ENCODE measurements at regions not wholly inside any gene's neighbourhood (a gene's known extent, or its start where the extent isn't known, plus 50 kb on each side); places are given as distances from the start of the nearest gene placed in this dataset.

- no peak for ATAC-seq (replicated peaks; ENCODE audit: extremely low read depth, poor library complexity, severe bottlenecking)
- Mint-ChIP-seq H3K27me3 (peaks cover 31% of the 10 kb centered on the region), H3K27ac (ENCODE audit: low read depth) (no peak overlapping the region), H3K36me3 (ENCODE audit: insufficient read depth) (no peaks in the 10 kb centered on the region), H3K4me1 (no peaks in the 10 kb centered on the region), H3K9me3 (peaks cover 11% of the 10 kb centered on the region), H3K4me3 (no peak overlapping the region)
- no peak for DNase-seq (ENCODE audit: low spot score in 2 of 2)
These were observed 193.7 kb upstream of the TLE4 start for GRCh38 chr9:79378107-79378506.

GRCh38 chr9:79382044-79382443, 189.7 kb upstream of the TLE4 start:
- no peak overlapping the region for H3K27ac Mint-ChIP-seq (ENCODE audit: low read depth)
- DNase-seq (ENCODE audit: low spot score in 2 of 2) (no peak), ATAC-seq (replicated peaks; ENCODE audit: extremely low read depth, poor library complexity, severe bottlenecking) (no peak)
- peaks cover 6% of the 10 kb centered on the region for H3K9me3 Mint-ChIP-seq
- H3K27me3 Mint-ChIP-seq: peaks cover 9% of the 10 kb centered on the region
- H3K36me3 Mint-ChIP-seq (ENCODE audit: insufficient read depth): no peaks in the 10 kb centered on the region
- H3K4me3 Mint-ChIP-seq: no peak overlapping the region
- no peaks in the 10 kb centered on the region for H3K4me1 Mint-ChIP-seq

DNA sequence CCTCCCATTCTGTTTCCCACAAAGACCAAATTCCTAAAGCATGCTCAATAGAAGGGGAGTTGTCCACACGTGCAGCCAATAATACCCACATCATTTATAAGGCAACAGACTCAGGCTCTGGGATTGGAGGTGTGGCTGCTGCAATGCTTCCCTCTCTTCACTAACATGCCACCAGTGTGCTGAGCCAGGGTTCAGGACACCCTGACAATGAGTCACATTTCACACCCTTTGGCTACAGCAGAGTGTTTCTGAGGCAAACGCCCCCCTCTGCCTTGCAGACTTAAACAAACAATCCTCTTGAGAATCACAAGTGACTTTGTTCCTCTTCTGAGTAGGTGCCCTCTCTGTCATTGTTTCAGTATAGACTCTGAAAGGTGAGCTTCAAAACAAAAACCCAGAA, 189.3 kb upstream of the TLE4 start:
- H3K4me3 Mint-ChIP-seq: no peak overlapping the region
- ATAC-seq (replicated peaks; ENCODE audit: extremely low read depth, poor library complexity, severe bottlenecking): no peak
- H3K36me3 Mint-ChIP-seq (ENCODE audit: insufficient read depth): no peaks in the 10 kb centered on the region
- peaks cover 6% of the 10 kb centered on the region for H3K9me3 Mint-ChIP-seq
- no peak for DNase-seq (ENCODE audit: low spot score in 2 of 2)
- no peak overlapping the region for H3K27ac Mint-ChIP-seq (ENCODE audit: low read depth)
- peaks cover 9% of the 10 kb centered on the region for H3K27me3 Mint-ChIP-seq
- H3K4me1 Mint-ChIP-seq: no peaks in the 10 kb centered on the region

DNA sequence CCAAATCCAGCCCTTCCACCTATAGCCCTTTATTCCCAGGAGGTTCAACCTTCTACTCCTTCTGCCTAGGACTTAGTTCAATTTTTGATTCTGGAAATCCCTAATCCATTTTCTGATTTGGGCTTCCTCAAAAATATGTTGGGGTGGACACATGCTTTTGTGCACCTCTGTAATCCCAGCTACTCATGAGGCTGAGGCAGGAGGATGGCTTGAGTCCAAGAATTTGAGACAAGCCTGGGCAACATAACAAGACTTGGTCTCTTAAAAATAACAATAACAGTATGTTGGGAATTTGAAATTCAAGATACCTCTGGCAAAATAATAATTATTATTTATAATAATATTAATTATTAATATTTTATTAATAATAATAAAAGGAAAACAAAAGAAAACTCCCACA, 188.7 kb upstream of the TLE4 start:
- DNase-seq (ENCODE audit: low spot score in 2 of 2) (no peak), ATAC-seq (replicated peaks; ENCODE audit: extremely low read depth, poor library complexity, severe bottlenecking) (no peak)
- H3K9me3 Mint-ChIP-seq: peaks cover 6% of the 10 kb centered on the region
- H3K4me1 Mint-ChIP-seq: no peaks in the 10 kb centered on the region
- H3K27me3 Mint-ChIP-seq: peaks cover 9% of the 10 kb centered on the region
- no peak overlapping the region for H3K27ac Mint-ChIP-seq (ENCODE audit: low read depth)
- H3K36me3 Mint-ChIP-seq (ENCODE audit: insufficient read depth): no peaks in the 10 kb centered on the region
- H3K4me3 Mint-ChIP-seq: no peak overlapping the region

DNA sequence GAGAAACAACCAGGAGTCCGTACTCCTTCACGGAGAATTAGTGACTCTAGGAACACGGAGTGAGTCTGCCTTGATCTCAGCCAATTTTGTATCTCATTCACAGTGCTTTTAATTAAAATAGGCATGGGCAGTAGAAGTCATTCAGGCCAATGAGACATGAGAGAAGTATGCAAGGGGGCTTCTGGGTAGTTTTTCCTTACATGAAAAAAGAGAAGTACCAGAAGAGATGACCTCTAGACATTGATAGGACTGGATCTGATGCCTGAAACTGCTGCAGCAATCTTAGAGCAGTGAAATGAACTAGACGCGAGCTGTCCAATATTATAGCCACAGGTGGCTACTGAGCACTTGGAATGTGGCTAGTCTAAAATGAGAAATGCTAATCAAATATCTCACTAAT, 187.7 kb upstream of the TLE4 start:
- peaks cover 9% of the 10 kb centered on the region for H3K27me3 Mint-ChIP-seq
- no peaks in the 10 kb centered on the region for H3K36me3 Mint-ChIP-seq (ENCODE audit: insufficient read depth)
- H3K27ac Mint-ChIP-seq (ENCODE audit: low read depth): no peak overlapping the region
- H3K4me1 Mint-ChIP-seq: no peaks in the 10 kb centered on the region
- peaks cover 6% of the 10 kb centered on the region for H3K9me3 Mint-ChIP-seq
- no peak overlapping the region for H3K4me3 Mint-ChIP-seq
- DNase-seq (ENCODE audit: low spot score in 2 of 2): no peak
- ATAC-seq (replicated peaks; ENCODE audit: extremely low read depth, poor library complexity, severe bottlenecking): no peak

DNA sequence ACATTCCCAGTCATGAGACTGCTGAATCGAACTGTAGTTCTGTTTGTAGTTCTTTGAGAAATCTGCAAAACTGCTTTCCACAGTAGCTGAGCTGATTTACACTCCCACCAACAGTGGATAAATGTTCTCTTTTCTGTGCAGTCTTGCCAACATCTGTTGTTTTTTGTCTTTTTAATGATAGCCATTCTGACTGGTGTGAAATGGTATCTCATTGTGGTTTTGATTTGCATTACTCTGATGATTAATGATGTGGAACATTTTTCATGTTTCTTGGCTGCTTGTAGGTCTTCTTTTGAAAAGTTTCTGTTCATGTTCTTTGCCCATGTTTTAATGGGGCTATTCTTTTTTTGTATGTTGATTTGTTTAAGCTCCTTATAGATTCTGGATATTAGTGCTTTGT, 187.3 kb upstream of the TLE4 start:
- DNase-seq (ENCODE audit: low spot score in 2 of 2) (no peak), ATAC-seq (replicated peaks; ENCODE audit: extremely low read depth, poor library complexity, severe bottlenecking) (no peak)
- Mint-ChIP-seq H3K9me3 (peaks cover 6% of the 10 kb centered on the region), H3K27ac (ENCODE audit: low read depth) (no peak overlapping the region), H3K4me3 (no peak overlapping the region), H3K4me1 (no peaks in the 10 kb centered on the region), H3K36me3 (ENCODE audit: insufficient read depth) (peaks cover 1% of the 10 kb centered on the region), H3K27me3 (peaks cover 9% of the 10 kb centered on the region)

GRCh38 chr9:79387101-79387835, 184.5 kb upstream of the TLE4 start:
- H3K4me1 Mint-ChIP-seq: no peaks in the 10 kb centered on the region
- peaks cover 1% of the 10 kb centered on the region for H3K36me3 Mint-ChIP-seq (ENCODE audit: insufficient read depth)
- no peak overlapping the region for H3K27ac Mint-ChIP-seq (ENCODE audit: low read depth)
- DNase-seq (ENCODE audit: low spot score in 2 of 2): no peak
- no peaks in the 10 kb centered on the region for H3K9me3 Mint-ChIP-seq
- ATAC-seq (replicated peaks; ENCODE audit: extremely low read depth, poor library complexity, severe bottlenecking): no peak
- H3K4me3 Mint-ChIP-seq: no peak overlapping the region
- peaks cover 28% of the 10 kb centered on the region for H3K27me3 Mint-ChIP-seq

- Mint-ChIP-seq H3K4me1 (no peaks in the 10 kb centered on the region), H3K27me3 (peaks cover 37% of the 10 kb centered on the region), H3K9me3 (no peaks in the 10 kb centered on the region), H3K36me3 (ENCODE audit: insufficient read depth) (peaks cover 1% of the 10 kb centered on the region), H3K4me3 (no peak overlapping the region), H3K27ac (ENCODE audit: low read depth) (no peak overlapping the region)
- ATAC-seq (replicated peaks; ENCODE audit: extremely low read depth, poor library complexity, severe bottlenecking) (no peak), DNase-seq (ENCODE audit: low spot score in 2 of 2) (no peak)
These were observed 181.6 kb upstream of the TLE4 start for GRCh38 chr9:79390077-79390698.

GRCh38 chr9:79390781-79391770, 180.7 kb upstream of the TLE4 start:
- Mint-ChIP-seq H3K4me3 (no peak overlapping the region), H3K4me1 (no peaks in the 10 kb centered on the region), H3K27me3 (peaks cover 43% of the 10 kb centered on the region), H3K9me3 (no peaks in the 10 kb centered on the region), H3K27ac (ENCODE audit: low read depth) (no peak overlapping the region), H3K36me3 (ENCODE audit: insufficient read depth) (peaks cover 1% of the 10 kb centered on the region)
- ATAC-seq (replicated peaks; ENCODE audit: extremely low read depth, poor library complexity, severe bottlenecking) (no peak), DNase-seq (ENCODE audit: low spot score in 2 of 2) (no peak)

- Mint-ChIP-seq H3K27me3 (peaks cover 59% of the 10 kb centered on the region), H3K4me1 (no peaks in the 10 kb centered on the region), H3K9me3 (no peaks in the 10 kb centered on the region), H3K27ac (ENCODE audit: low read depth) (no peak overlapping the region), H3K36me3 (ENCODE audit: insufficient read depth) (no peaks in the 10 kb centered on the region), H3K4me3 (no peak overlapping the region)
- no peak for DNase-seq (ENCODE audit: low spot score in 2 of 2)
- ATAC-seq (replicated peaks; ENCODE audit: extremely low read depth, poor library complexity, severe bottlenecking): no peak
These were observed 176.5 kb upstream of the TLE4 start for GRCh38 chr9:79395228-79395627.

DNA sequence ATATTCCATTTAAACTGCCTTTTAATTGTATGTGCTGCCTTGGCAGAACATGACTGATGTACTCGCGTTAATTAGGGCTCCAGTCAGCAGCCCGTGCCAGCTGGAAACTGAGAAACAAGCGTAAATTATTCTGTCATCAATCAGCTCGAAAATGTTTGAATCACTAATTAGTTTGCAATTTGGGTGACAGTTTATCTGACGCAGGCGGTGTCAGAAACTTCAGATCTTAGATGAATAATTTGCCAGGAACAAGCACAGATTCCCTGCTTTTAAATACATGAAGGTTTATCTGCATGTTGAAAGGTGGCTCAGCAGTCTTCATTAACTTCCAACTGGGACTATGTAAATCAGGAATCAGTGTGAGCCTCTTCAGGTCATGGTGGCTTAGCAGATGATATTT, 176.0 kb upstream of the TLE4 start:
- ATAC-seq (replicated peaks; ENCODE audit: extremely low read depth, poor library complexity, severe bottlenecking) (no peak), DNase-seq (ENCODE audit: low spot score in 2 of 2) (no peak)
- H3K36me3 Mint-ChIP-seq (ENCODE audit: insufficient read depth): no peaks in the 10 kb centered on the region
- H3K4me3 Mint-ChIP-seq: no peak overlapping the region
- no peaks in the 10 kb centered on the region for H3K9me3 Mint-ChIP-seq
- no peaks in the 10 kb centered on the region for H3K4me1 Mint-ChIP-seq
- H3K27ac Mint-ChIP-seq (ENCODE audit: low read depth): no peak overlapping the region
- H3K27me3 Mint-ChIP-seq: peaks cover 54% of the 10 kb centered on the region

- Mint-ChIP-seq H3K4me3 (no peak overlapping the region), H3K4me1 (no peaks in the 10 kb centered on the region), H3K9me3 (no peaks in the 10 kb centered on the region), H3K36me3 (ENCODE audit: insufficient read depth) (no peaks in the 10 kb centered on the region), H3K27ac (ENCODE audit: low read depth) (no peak overlapping the region), H3K27me3 (peaks cover 50% of the 10 kb centered on the region)
- ATAC-seq (replicated peaks; ENCODE audit: extremely low read depth, poor library complexity, severe bottlenecking) (no peak), DNase-seq (ENCODE audit: low spot score in 2 of 2) (no peak)
These were observed 175.6 kb upstream of the TLE4 start for GRCh38 chr9:79396168-79396567.
